CD4-positive, alpha-beta memory T cell (primary cell): ENCODE measurements at regions not wholly inside any gene's neighbourhood (a gene's known extent, or its start where the extent isn't known, plus 50 kb on each side); places are given as distances from the start of the nearest gene placed in this dataset.

Experiments
- CTCF ChIA-PET: fragments of 350-600 bp; sonication (Branson Sonifier 250); formaldehyde crosslinking; loops from one replicate; lab custom pipeline; 2021; ENCODE audit warnings: inconsistent platforms; ENCODE audit not compliant: partially characterized antibody; lab: Charles Lee
- POLR2A ChIA-PET: fragments of 350-600 bp; sonication (Branson Sonifier 250); formaldehyde crosslinking; loops from one replicate; lab custom pipeline; 2021; ENCODE audit not compliant: partially characterized antibody; lab: Charles Lee
- DNase-seq, 5 donors: peaks; one replicate each; pipeline versions ENCODE4 v3.0.0 to v3.0.0-alpha.2; 2020 to 2022; ENCODE audit warnings: mixed read lengths in 1 of 5
- H3K27ac ChIP-seq: one replicate; pipeline ENCODE4 v1.7.0; 2013; ENCODE audit warnings: low read depth, low read length
- H3K27me3 ChIP-seq: 2 replicates; pipeline ENCODE4 v1.7.0; 2013; ENCODE audit warnings: mild to moderate bottlenecking, low read length, moderate library complexity; ENCODE audit not compliant: insufficient read depth
- H3K36me3 ChIP-seq: 2 replicates; pipeline ENCODE4 v1.7.0; 2013; ENCODE audit warnings: mild to moderate bottlenecking, low read length, moderate library complexity; ENCODE audit not compliant: insufficient read depth
- H3K4me1 ChIP-seq: 2 replicates; pipeline ENCODE4 v1.7.0; 2013; ENCODE audit warnings: mild to moderate bottlenecking, low read length, moderate library complexity; ENCODE audit not compliant: insufficient read depth
- H3K4me3 ChIP-seq, 2 donors: one replicate each; pipeline ENCODE4 v1.7.0; 2013; ENCODE audit warnings: low read length in 2 of 2, mild to moderate bottlenecking in 1 of 2
- H3K9me3 ChIP-seq, 2 donors: one replicate each; pipeline ENCODE4 v1.7.0; 2013; ENCODE audit warnings: low read length in 2 of 2, control low read depth in 1 of 2; ENCODE audit not compliant: control insufficient read depth in 1 of 2
- H3K27ac Mint-ChIP-seq, 7 donors: one replicate each; pipeline ENCODE4 v1.8.0; 2020 to 2021; ENCODE audit warnings: mixed read lengths in 7 of 7, mild to moderate bottlenecking in 6 of 7, inconsistent platforms in 3 of 7, moderate library complexity in 3 of 7
- H3K27me3 Mint-ChIP-seq, 2 donors: one replicate each; pipeline ENCODE4 v1.8.0; 2020 to 2021; ENCODE audit warnings: mixed read lengths in 2 of 2
- H3K36me3 Mint-ChIP-seq, 2 donors: one replicate each; pipeline ENCODE4 v1.8.0; 2020 to 2021; ENCODE audit warnings: mixed read lengths in 2 of 2, inconsistent platforms in 1 of 2, mild to moderate bottlenecking in 1 of 2
- H3K4me1 Mint-ChIP-seq, 4 donors: one replicate each; pipeline ENCODE4 v1.8.0; 2020 to 2021; ENCODE audit warnings: mixed read lengths in 4 of 4, mild to moderate bottlenecking in 1 of 4
- H3K4me3 Mint-ChIP-seq, 8 donors: one replicate each; pipeline ENCODE4 v1.8.0; 2020 to 2021; ENCODE audit warnings: mixed read lengths in 8 of 8, mild to moderate bottlenecking in 7 of 8, moderate library complexity in 6 of 8, inconsistent platforms in 3 of 8
- H3K9me3 Mint-ChIP-seq, 8 donors: one replicate each; pipeline ENCODE4 v1.8.0; 2020 to 2021; ENCODE audit warnings: mixed read lengths in 8 of 8, mild to moderate bottlenecking in 5 of 8, inconsistent platforms in 3 of 8, moderate library complexity in 1 of 8
- intact Hi-C: fragments of 100-400 bp; cut with micrococcal nuclease; formaldehyde crosslinking; loops from one replicate; pipeline ENCODE4 v1.15.1; 2023

DNA sequence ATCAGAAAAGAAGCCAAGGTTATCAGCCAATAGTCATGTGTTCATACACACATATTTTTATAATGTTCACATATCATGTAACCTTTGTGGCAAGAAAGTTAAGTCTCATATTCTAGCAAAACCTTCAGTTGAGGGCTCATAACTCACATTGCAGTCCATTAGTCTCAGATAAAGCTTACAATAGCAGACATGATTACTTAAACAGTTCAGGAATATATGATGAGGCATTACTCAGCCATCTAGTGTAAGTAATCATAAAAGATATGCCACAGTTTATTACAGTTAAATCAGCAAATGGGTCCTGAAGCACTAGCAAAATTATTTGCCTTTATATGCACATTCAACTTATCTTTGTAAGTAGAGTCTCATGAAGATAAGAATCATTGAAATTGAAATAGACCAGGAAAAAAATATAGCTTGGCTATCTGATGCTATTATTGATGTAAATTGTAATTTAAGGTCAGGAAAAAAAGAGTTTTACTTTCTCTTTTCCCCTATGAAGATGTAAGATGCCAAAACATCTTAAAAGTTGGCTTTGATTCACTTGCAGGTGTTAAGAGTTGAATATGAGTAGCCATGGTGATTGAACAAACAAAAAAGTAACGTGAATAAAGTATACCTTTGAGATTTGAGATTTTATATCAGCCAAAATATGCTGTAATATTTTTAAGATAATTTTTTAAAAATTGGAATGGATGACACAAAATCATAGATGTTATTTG is 537.0 kb downstream of the SLC6A15 start:
- intact Hi-C loops, result no loop called here
- Mint-ChIP-seq H3K4me1 (no peaks in the 10 kb centered on the region), H3K27me3 (no peaks in the 10 kb centered on the region), H3K9me3 (peaks cover 0 to 4% (median 0%) of the 10 kb centered on the region in 8 donors), H3K4me3 (no peak overlapping the region), H3K27ac (no peak overlapping the region), H3K36me3 (no peaks in the 10 kb centered on the region)
- ChIA-PET CTCF (no interaction called here), POLR2A (no interaction called here)
- Histone ChIP-seq H3K27me3 (no peaks in the 10 kb centered on the region), H3K9me3 (no peaks in the 10 kb centered on the region), H3K4me3 (no peak overlapping the region), H3K27ac (no peak overlapping the region), H3K4me1 (no peaks in the 10 kb centered on the region), H3K36me3 (no peaks in the 10 kb centered on the region)
- DNase-seq, result no peak

DNA sequence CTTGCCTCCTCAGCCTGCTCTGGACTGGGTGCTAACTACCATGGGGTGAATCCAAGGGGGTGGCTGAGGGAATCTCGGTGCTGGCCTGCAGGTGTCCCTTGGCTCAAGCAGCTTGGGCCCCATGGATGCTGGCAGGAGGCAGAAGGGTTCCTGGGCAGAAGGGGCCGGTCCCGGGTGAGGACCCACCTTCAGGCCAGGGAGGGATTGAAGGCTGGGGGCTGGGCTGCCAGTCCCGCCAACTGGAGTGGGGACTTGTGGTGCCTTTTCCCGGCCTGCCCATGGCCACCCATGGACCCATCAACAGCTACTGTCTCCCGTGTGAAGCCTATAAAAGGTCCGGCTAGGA is 550.1 kb downstream of the SLC6A15 start:
- Histone ChIP-seq H3K36me3 (no peaks in the 10 kb centered on the region), H3K4me1 (no peaks in the 10 kb centered on the region), H3K4me3 (no peak overlapping the region), H3K9me3 (no peaks in the 10 kb centered on the region), H3K27ac (no peak overlapping the region), H3K27me3 (no peaks in the 10 kb centered on the region)
- intact Hi-C loops, result no loop called here
- no peak overlapping the region for H3K27ac Mint-ChIP-seq
- POLR2A ChIA-PET, result no interaction called here
- no peak for DNase-seq
- H3K36me3 Mint-ChIP-seq, result no peaks in the 10 kb centered on the region
- CTCF ChIA-PET, result no interaction called here
- no peak overlapping the region for H3K4me3 Mint-ChIP-seq
- no peaks in the 10 kb centered on the region for H3K4me1 Mint-ChIP-seq
- H3K9me3 Mint-ChIP-seq, result peaks cover 0 to 5% (median 0%) of the 10 kb centered on the region in 8 donors
- no peaks in the 10 kb centered on the region for H3K27me3 Mint-ChIP-seq

DNA sequence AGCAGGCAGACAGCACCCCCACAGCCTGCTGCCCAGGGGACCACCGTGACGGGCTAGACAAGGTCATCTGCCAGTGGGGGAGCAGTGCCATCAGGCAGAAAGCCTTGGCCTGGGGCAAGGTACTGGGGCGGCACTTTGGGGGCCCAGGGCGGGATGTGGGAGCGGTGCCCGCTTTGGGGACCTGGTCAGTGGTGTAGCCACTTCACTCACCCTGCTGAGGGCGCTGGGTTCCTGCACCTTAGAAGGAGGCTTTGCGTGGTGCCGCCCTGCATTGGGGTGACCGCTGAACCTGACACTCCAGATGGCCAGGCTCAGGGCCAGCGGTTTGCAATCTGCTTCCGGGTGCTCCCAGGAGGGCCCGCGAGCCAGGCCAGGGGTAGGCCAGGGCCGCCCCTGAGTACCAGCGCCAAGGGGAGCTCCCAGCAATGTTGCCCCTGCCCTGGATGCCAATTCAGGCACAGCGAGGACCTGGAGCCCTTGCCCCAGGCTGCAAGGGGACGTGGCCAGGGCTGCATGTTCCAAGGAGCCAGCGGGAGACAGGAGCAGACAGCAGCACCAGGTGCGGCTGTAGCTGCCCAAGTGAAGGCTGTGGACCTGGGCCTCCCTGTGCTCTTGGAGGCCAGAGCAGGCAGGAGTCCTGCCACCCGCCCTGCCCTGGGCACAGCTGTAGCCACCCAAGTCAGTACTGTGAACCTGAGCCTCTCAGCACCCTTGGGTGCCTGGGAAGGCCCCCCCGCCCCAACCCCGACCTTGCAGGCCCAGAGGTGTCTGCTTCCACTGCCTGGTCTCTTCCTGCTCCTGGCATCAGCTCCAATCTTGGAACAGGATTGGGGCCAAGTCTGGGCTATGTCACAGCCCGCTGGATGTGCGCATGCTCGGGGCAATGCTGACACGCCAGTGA is 550.7 kb downstream of the SLC6A15 start:
- no peaks in the 10 kb centered on the region for H3K27me3 Mint-ChIP-seq
- H3K27ac ChIP-seq, result no peak overlapping the region
- no peaks in the 10 kb centered on the region for H3K27me3 ChIP-seq
- POLR2A ChIA-PET, result no interaction called here
- H3K27ac Mint-ChIP-seq, result no peak overlapping the region
- DNase-seq, result no peak
- no peak overlapping the region for H3K4me3 Mint-ChIP-seq
- H3K36me3 ChIP-seq, result no peaks in the 10 kb centered on the region
- no peaks in the 10 kb centered on the region for H3K9me3 ChIP-seq
- H3K4me1 ChIP-seq, result no peaks in the 10 kb centered on the region
- H3K4me3 ChIP-seq, result no peak overlapping the region
- H3K9me3 Mint-ChIP-seq, result peaks cover 0 to 5% (median 0%) of the 10 kb centered on the region in 8 donors
- H3K4me1 Mint-ChIP-seq, result no peaks in the 10 kb centered on the region
- CTCF ChIA-PET, result no interaction called here
- no peaks in the 10 kb centered on the region for H3K36me3 Mint-ChIP-seq
- intact Hi-C loops, result no loop called here

DNA sequence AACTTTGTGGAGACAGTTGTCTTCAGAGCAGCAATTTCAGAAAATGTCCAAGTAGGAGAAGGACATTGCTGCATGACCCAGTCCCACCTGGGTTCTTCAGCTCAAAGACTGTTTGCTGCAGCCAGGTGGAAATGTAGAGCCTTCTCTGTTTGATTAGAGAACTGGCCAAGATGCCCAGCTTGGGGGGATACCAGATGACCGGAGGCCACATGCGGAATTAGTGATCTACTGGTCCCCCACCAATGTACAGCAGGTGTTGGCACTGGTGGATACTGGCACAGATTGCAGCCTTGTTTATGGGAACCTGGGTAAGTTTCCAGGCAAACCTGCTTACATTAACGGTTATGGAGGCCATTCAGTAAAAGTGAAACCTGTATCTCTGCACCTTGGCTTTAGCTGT is 555.3 kb downstream of the SLC6A15 start:
- no peaks in the 10 kb centered on the region for H3K36me3 ChIP-seq
- H3K9me3 ChIP-seq, result no peaks in the 10 kb centered on the region
- no peak for DNase-seq
- intact Hi-C loops, result no loop called here
- no peak overlapping the region for H3K27ac ChIP-seq
- H3K4me3 ChIP-seq, result no peak overlapping the region
- CTCF ChIA-PET, result no interaction called here
- Mint-ChIP-seq H3K27ac (no peak overlapping the region), H3K4me1 (no peaks in the 10 kb centered on the region), H3K36me3 (no peaks in the 10 kb centered on the region), H3K27me3 (no peaks in the 10 kb centered on the region), H3K4me3 (no peak overlapping the region), H3K9me3 (peaks cover 0 to 4% (median under 1%) of the 10 kb centered on the region in 8 donors)
- POLR2A ChIA-PET, result no interaction called here
- H3K27me3 ChIP-seq, result no peaks in the 10 kb centered on the region
- no peaks in the 10 kb centered on the region for H3K4me1 ChIP-seq

DNA sequence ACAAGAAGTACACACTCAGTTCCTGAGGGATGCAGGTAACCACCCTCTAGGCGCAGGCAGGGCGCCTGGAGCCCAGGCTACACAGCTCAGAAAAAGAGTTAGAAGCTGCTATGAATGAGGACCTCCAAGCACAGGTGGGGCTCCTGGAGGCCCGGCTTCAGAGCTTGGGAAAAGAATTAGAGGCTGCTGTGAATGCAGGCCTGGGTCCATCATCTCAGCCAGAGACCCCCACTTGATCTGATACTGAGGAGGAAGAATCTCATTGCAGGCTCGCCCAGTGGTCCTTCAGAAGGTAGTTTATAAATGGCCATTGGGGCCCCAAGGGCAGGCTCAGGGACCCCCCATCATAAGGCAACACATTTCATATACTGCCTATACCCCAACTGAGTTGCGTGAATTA is 556.4 kb downstream of the SLC6A15 start:
- peaks cover 0 to 4% (median under 1%) of the 10 kb centered on the region in 8 donors for H3K9me3 Mint-ChIP-seq
- ChIA-PET POLR2A (no interaction called here), CTCF (no interaction called here)
- no peaks in the 10 kb centered on the region for H3K4me1 Mint-ChIP-seq
- H3K4me3 Mint-ChIP-seq, result no peak overlapping the region
- Histone ChIP-seq H3K27ac (no peak overlapping the region), H3K27me3 (no peaks in the 10 kb centered on the region), H3K4me3 (no peak overlapping the region), H3K36me3 (no peaks in the 10 kb centered on the region), H3K9me3 (no peaks in the 10 kb centered on the region), H3K4me1 (no peaks in the 10 kb centered on the region)
- DNase-seq, result no peak
- no peaks in the 10 kb centered on the region for H3K36me3 Mint-ChIP-seq
- intact Hi-C loops, result no loop called here
- no peaks in the 10 kb centered on the region for H3K27me3 Mint-ChIP-seq
- H3K27ac Mint-ChIP-seq, result no peak overlapping the region

DNA sequence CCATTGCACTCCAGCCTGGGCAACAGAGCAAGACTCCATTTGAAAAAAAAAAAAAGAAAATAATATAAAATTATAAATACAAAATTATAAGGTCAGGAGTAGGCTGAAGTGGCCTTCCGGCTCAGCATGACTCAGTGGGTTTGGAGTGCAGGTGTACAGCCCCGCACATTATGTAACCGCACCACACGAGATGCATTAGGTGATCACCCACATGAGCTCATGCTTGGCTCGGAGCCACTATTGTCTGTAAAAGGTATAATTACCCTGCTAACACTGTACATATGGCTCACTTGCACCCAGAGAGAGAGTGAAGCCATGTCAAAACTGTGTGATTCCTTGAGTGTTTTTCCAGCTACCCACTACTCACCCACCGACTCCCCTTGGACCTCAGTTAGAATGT is 557.0 kb downstream of the SLC6A15 start:
- Mint-ChIP-seq H3K4me3 (no peak overlapping the region), H3K4me1 (no peaks in the 10 kb centered on the region), H3K36me3 (no peaks in the 10 kb centered on the region), H3K27ac (no peak overlapping the region), H3K9me3 (peaks cover 0 to 7% (median 0%) of the 10 kb centered on the region in 8 donors), H3K27me3 (no peaks in the 10 kb centered on the region)
- Histone ChIP-seq H3K36me3 (no peaks in the 10 kb centered on the region), H3K27me3 (no peaks in the 10 kb centered on the region), H3K9me3 (no peaks in the 10 kb centered on the region), H3K27ac (no peak overlapping the region), H3K4me3 (no peak overlapping the region), H3K4me1 (no peaks in the 10 kb centered on the region)
- ChIA-PET POLR2A (no interaction called here), CTCF (interaction anchor here (1.2 kb wide), 1 partner anchor 34 kb away, joined by 3 read pairs; no protein-coding TSS in a partner anchor)
- intact Hi-C loops, result no loop called here
- no peak for DNase-seq

DNA sequence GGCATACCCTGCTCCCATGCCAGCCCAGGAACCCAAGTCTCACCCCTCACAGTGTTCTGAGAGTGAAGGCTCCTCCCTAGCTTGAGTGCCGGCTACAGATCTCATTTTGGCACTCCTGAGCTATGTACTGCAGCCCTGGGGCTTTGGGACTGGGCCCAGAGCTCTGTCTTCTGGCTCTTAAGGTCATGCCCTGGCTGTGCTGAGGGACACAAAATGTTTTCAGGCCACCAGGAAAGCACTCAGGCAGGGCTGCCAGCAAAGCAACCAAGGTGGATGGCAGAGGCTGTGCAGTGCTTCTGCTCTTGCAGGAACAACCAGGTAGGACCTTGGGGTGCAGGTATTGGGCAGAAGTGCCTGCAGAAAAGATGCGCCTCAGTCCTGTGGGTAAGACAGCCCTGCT is 564.0 kb downstream of the SLC6A15 start:
- DNase-seq, result no peak
- Histone ChIP-seq H3K9me3 (no peaks in the 10 kb centered on the region), H3K36me3 (no peaks in the 10 kb centered on the region), H3K4me1 (no peaks in the 10 kb centered on the region), H3K27me3 (no peaks in the 10 kb centered on the region), H3K27ac (no peak overlapping the region), H3K4me3 (no peak overlapping the region)
- Mint-ChIP-seq H3K27me3 (no peaks in the 10 kb centered on the region), H3K27ac (no peak overlapping the region), H3K36me3 (no peaks in the 10 kb centered on the region), H3K4me3 (no peak overlapping the region), H3K9me3 (peaks cover 0 to 8% (median 0%) of the 10 kb centered on the region in 8 donors), H3K4me1 (no peaks in the 10 kb centered on the region)
- ChIA-PET CTCF (no interaction called here), POLR2A (no interaction called here)
- intact Hi-C loops, result no loop called here
